Panc1 (cell line): ENCODE measurements at regions not wholly inside any gene's neighbourhood (a gene's known extent, or its start where the extent isn't known, plus 50 kb on each side); places are given as distances from the start of the nearest gene placed in this dataset.

ENCODE experiments used
- ATAC-seq: fragments of 200-7000 bp; cut with Tn5 transposase; 2 replicates; pipeline ENCODE4 v1.9.1; 2020; ENCODE audit warnings: mild to moderate bottlenecking, moderate library complexity
- BruUV-seq: library from RNA; stranded (reverse); fragments of 400-500 nt; replicated peaks from 2 replicates; lab custom pipeline; 2021; lab: Mats Ljungman, UMichigan
- CTCF ChIA-PET: fragments of 300-600 bp; sonication (Branson Sonifier 250); formaldehyde crosslinking; loops from one replicate; lab custom pipeline; 2022; ENCODE audit warnings: antibody characterized with exemption; lab: Charles Lee
- POLR2A ChIA-PET: fragments of 300-600 bp; sonication (Branson Sonifier 250); formaldehyde crosslinking; loops from one replicate; lab custom pipeline; 2022; ENCODE audit warnings: antibody characterized with exemption; lab: Charles Lee
- DNase-seq: peaks from one replicate; pipeline ENCODE4 v3.0.0-alpha.2; 2010; ENCODE audit warnings: low read depth, low spot score
- H3K27ac ChIP-seq: 2 replicates; pipeline ENCODE4 v1.5.1; 2011; ENCODE audit warnings: mild to moderate bottlenecking, low read length, inconsistent platforms
- H3K27me3 ChIP-seq: fragments of 200-500 bp; sonication (Bioruptor generic); 2 replicates; pipeline ENCODE4 v1.6.0; 2014; ENCODE audit warnings: low read length, inconsistent platforms; ENCODE audit not compliant: control insufficient read depth, insufficient read depth
- H3K36me3 ChIP-seq: fragments of 200-500 bp; sonication (Bioruptor generic); 2 replicates; pipeline ENCODE4 v1.5.1; 2014; ENCODE audit warnings: inconsistent platforms, mild to moderate bottlenecking, low read length, moderate library complexity; ENCODE audit not compliant: control insufficient read depth, insufficient read depth
- H3K4me1 ChIP-seq: 2 replicates; pipeline ENCODE4 v1.5.1; 2011; ENCODE audit warnings: inconsistent platforms, mild to moderate bottlenecking, low read length, moderate library complexity; ENCODE audit not compliant: control insufficient read depth, insufficient read depth
- H3K4me3 ChIP-seq, 2 experiments: 2 replicates each; pipeline ENCODE4 v1.5.1; 2011 to 2012; ENCODE audit warnings: low read depth in 2 of 2, low read length in 2 of 2, mild to moderate bottlenecking in 2 of 2, inconsistent platforms in 1 of 2, moderate library complexity in 1 of 2
- H3K9me3 ChIP-seq: fragments of 200-500 bp; sonication (Bioruptor generic); 2 replicates; pipeline ENCODE4 v1.5.1; 2014; ENCODE audit warnings: low read depth, mild to moderate bottlenecking, inconsistent platforms, low read length, moderate library complexity; ENCODE audit not compliant: control insufficient read depth, insufficient read depth
- POLR2AphosphoS5 ChIP-seq: IDR thresholded peaks from 2 replicates; pipeline ENCODE4 v1.6.1; 2012; ENCODE audit warnings: mild to moderate bottlenecking, low read depth, low read length, moderate library complexity
- SIN3A ChIP-seq: IDR thresholded peaks from 2 replicates; pipeline ENCODE4 v1.6.1; 2012; ENCODE audit warnings: low read depth, mild to moderate bottlenecking, low read length, moderate library complexity, borderline replicate concordance; ENCODE audit not compliant: insufficient read depth
- TCF7L2 ChIP-seq: IDR thresholded peaks from 2 replicates; pipeline ENCODE4 v1.6.1; 2011; ENCODE audit warnings: mild to moderate bottlenecking, low read depth, low read length, inconsistent platforms
- in situ Hi-C: cut with HindIII; loops from 2 replicates; pipeline ENCODE4 v1.10.0; 2016; ENCODE audit warnings: low sequenced_read_pairs, low pct_unique_long_range_greater_than_20kb
- intact Hi-C: fragments of 100-400 bp; cut with micrococcal nuclease; formaldehyde crosslinking; loops from one replicate; pipeline ENCODE4 v1.10.0; 2022; ENCODE audit not compliant: unreplicated experiment
- TF ChIP-seq, protein P1 (sequence below), 2 experiments: IDR thresholded peaks; 2 replicates each; pipeline ENCODE4 v1.6.1; 2011 to 2012; ENCODE audit warnings: low read depth in 2 of 2, control low read depth in 1 of 2, low read length in 1 of 2, mild to moderate bottlenecking in 1 of 2, moderate library complexity in 1 of 2; ENCODE audit not compliant: insufficient read depth in 1 of 2
- TF ChIP-seq, protein P2 (sequence below): fragments of 450-650 bp; IDR thresholded peaks from 2 replicates; pipeline ENCODE4 v1.5.1; 2017; ENCODE audit warnings: mild to moderate bottlenecking

DNA sequence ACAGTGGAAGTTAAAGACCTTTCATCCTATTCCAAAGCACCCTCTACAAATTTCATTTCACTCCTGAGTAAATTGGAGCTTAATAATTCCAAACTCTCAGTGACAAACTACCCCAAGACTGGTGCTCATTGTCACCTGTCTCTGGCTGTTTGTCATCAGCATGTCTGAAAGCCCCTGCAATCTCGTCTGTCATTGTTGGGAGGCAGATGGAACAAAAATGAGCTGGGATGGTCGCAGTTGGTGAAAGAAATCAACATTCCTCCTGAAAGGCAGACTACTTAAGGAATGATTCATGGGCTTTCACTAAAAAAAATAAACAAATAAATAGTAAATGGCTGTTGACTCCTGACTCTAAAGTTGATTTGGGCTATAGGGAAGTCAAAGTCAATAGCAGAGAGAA lies 69.7 kb upstream of the PALS2 start:
- intact Hi-C loops: no loop called here

DNA sequence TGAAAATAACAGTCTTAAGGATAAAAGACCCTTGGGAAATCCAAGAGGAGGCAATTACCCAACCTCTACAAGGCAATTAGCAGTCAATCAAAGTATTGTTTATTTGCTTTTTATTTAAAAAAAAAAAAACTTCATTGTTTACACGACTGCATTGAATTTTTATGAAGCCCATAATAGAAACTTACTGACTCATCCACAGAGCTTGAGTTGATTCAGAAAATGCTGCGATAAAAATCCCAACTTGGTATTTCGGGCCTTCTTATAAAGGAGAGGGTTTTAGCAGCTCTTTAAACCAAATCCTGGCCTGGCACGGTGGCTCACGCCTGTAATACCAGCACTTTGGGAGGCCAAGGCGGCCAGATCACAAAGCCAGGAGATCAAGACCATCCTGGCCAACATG lies 69.2 kb upstream of the PALS2 start:
- ChIA-PET CTCF (no interaction called here), POLR2A (no interaction called here)
- Histone ChIP-seq H3K27me3 (peaks cover under 1% of the 10 kb centered on the region; the same call in 1 of the 2 replicates), H3K9me3 (no peaks in the 10 kb centered on the region), H3K4me3 (no peak overlapping the region), H3K4me1 (no peaks in the 10 kb centered on the region), H3K36me3 (no peaks in the 10 kb centered on the region), H3K27ac (no peak overlapping the region)
- BruUV-seq: no TSS peak
- no peak for DNase-seq
- intact Hi-C loops: no loop called here
- no peak for TF ChIP-seq SIN3A
- TF ChIP-seq, protein P1, sequence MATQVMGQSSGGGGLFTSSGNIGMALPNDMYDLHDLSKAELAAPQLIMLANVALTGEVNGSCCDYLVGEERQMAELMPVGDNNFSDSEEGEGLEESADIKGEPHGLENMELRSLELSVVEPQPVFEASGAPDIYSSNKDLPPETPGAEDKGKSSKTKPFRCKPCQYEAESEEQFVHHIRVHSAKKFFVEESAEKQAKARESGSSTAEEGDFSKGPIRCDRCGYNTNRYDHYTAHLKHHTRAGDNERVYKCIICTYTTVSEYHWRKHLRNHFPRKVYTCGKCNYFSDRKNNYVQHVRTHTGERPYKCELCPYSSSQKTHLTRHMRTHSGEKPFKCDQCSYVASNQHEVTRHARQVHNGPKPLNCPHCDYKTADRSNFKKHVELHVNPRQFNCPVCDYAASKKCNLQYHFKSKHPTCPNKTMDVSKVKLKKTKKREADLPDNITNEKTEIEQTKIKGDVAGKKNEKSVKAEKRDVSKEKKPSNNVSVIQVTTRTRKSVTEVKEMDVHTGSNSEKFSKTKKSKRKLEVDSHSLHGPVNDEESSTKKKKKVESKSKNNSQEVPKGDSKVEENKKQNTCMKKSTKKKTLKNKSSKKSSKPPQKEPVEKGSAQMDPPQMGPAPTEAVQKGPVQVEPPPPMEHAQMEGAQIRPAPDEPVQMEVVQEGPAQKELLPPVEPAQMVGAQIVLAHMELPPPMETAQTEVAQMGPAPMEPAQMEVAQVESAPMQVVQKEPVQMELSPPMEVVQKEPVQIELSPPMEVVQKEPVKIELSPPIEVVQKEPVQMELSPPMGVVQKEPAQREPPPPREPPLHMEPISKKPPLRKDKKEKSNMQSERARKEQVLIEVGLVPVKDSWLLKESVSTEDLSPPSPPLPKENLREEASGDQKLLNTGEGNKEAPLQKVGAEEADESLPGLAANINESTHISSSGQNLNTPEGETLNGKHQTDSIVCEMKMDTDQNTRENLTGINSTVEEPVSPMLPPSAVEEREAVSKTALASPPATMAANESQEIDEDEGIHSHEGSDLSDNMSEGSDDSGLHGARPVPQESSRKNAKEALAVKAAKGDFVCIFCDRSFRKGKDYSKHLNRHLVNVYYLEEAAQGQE (IDR thresholded peaks at IDR 0.05; ENCODE audit: insufficient read depth in 1 of 2, low read depth in 2 of 2, low read length in 1 of 2): no peak
- TF ChIP-seq, protein P2, sequence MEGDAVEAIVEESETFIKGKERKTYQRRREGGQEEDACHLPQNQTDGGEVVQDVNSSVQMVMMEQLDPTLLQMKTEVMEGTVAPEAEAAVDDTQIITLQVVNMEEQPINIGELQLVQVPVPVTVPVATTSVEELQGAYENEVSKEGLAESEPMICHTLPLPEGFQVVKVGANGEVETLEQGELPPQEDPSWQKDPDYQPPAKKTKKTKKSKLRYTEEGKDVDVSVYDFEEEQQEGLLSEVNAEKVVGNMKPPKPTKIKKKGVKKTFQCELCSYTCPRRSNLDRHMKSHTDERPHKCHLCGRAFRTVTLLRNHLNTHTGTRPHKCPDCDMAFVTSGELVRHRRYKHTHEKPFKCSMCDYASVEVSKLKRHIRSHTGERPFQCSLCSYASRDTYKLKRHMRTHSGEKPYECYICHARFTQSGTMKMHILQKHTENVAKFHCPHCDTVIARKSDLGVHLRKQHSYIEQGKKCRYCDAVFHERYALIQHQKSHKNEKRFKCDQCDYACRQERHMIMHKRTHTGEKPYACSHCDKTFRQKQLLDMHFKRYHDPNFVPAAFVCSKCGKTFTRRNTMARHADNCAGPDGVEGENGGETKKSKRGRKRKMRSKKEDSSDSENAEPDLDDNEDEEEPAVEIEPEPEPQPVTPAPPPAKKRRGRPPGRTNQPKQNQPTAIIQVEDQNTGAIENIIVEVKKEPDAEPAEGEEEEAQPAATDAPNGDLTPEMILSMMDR: no peak
- TF ChIP-seq TCF7L2: no peak
- TF ChIP-seq POLR2AphosphoS5: no peak
- in situ Hi-C loops: no loop called here
- no peak for ATAC-seq

More for the DNA sequence above, 69.7 kb upstream of the PALS2 start:
- no peaks in the 10 kb centered on the region for H3K4me1 ChIP-seq
- H3K36me3 ChIP-seq: no peaks in the 10 kb centered on the region
- ChIA-PET POLR2A (no interaction called here), CTCF (no interaction called here)
- no peak overlapping the region for H3K27ac ChIP-seq
- no TSS peak for BruUV-seq
- peaks cover 4% of the 10 kb centered on the region; the same call in 1 of the 2 replicates for H3K27me3 ChIP-seq
- in situ Hi-C loops: no loop called here
- H3K4me3 ChIP-seq: no peak overlapping the region
- H3K9me3 ChIP-seq: no peaks in the 10 kb centered on the region
- DNase-seq (no peak), ATAC-seq (no peak)
- TF ChIP-seq TCF7L2 (no peak), SIN3A (no peak), POLR2AphosphoS5 (no peak)
- TF ChIP-seq, protein P1 (IDR thresholded peaks at IDR 0.05; ENCODE audit: insufficient read depth in 1 of 2, low read depth in 2 of 2, low read length in 1 of 2): no peak
- TF ChIP-seq, protein P2: no peak
